ENCODE measurements at regions not wholly inside any gene's neighbourhood (a gene's known extent, or its start where the extent isn't known, plus 50 kb on each side); places are given as distances from the start of the nearest gene placed in this dataset.

- H3K27ac ChIP-seq (ENCODE audit: low read length): no peak overlapping the region
- H2AFZ ChIP-seq (ENCODE audit: low read depth, low read length): no peak overlapping the region
- H3K9me2 ChIP-seq (ENCODE audit: insufficient read depth, low read length): no peaks in the 10 kb centered on the region
- no peak overlapping the region for H3K4me2 ChIP-seq (ENCODE audit: low read length)
- H3K9ac ChIP-seq (ENCODE audit: low read length): no peak overlapping the region
- no peaks in the 10 kb centered on the region for H4K20me1 ChIP-seq (ENCODE audit: insufficient read depth)
- TF ChIP-seq POLR2AphosphoS5 (IDR thresholded peaks at IDR 0.05): no peak
- no peak for TF ChIP-seq EZH2 (IDR thresholded peaks at IDR 0.05; ENCODE audit: borderline replicate concordance, insufficient read depth, low read length, poor library complexity, severe bottlenecking)
- TF ChIP-seq, protein P1, sequence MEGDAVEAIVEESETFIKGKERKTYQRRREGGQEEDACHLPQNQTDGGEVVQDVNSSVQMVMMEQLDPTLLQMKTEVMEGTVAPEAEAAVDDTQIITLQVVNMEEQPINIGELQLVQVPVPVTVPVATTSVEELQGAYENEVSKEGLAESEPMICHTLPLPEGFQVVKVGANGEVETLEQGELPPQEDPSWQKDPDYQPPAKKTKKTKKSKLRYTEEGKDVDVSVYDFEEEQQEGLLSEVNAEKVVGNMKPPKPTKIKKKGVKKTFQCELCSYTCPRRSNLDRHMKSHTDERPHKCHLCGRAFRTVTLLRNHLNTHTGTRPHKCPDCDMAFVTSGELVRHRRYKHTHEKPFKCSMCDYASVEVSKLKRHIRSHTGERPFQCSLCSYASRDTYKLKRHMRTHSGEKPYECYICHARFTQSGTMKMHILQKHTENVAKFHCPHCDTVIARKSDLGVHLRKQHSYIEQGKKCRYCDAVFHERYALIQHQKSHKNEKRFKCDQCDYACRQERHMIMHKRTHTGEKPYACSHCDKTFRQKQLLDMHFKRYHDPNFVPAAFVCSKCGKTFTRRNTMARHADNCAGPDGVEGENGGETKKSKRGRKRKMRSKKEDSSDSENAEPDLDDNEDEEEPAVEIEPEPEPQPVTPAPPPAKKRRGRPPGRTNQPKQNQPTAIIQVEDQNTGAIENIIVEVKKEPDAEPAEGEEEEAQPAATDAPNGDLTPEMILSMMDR (IDR thresholded peaks at IDR 0.05; ENCODE audit: poor library complexity, severe bottlenecking): no peak
- no peak for TF ChIP-seq REST (IDR thresholded peaks at IDR 0.05; ENCODE audit: borderline replicate concordance)
- no peak for TF ChIP-seq TAF1 (IDR thresholded peaks at IDR 0.05; ENCODE audit: low read depth)
- TF ChIP-seq EP300 (conservative IDR thresholded peaks at IDR 0.05; ENCODE audit: poor library complexity, severe bottlenecking): no peak
- no peak for TF ChIP-seq SMC3 (conservative IDR thresholded peaks at IDR 0.05; ENCODE audit: poor library complexity)
- TF ChIP-seq MXI1 (conservative IDR thresholded peaks at IDR 0.05; ENCODE audit: poor library complexity, severe bottlenecking): no peak
- H3K9me3 ChIP-seq (ENCODE audit: low read length): no peaks in the 10 kb centered on the region
- no peak overlapping the region for H3K4me3 ChIP-seq (ENCODE audit: low read length)
- H3F3A ChIP-seq (ENCODE audit: insufficient read depth, low read length, poor library complexity, severe bottlenecking): no peaks in the 10 kb centered on the region
- no peaks in the 10 kb centered on the region for H3K36me3 ChIP-seq (ENCODE audit: insufficient read depth, low read length)
- H3K79me2 ChIP-seq (replicated peaks; ENCODE audit: insufficient read depth, low read length): no peaks in the 10 kb centered on the region
- H3K27me3 ChIP-seq (ENCODE audit: insufficient read depth, low read depth, low read length): no peaks in the 10 kb centered on the region
These were observed 64.4 kb upstream of the BMP2 start for GRCh38 chr20:6703047-6703446.

DNA sequence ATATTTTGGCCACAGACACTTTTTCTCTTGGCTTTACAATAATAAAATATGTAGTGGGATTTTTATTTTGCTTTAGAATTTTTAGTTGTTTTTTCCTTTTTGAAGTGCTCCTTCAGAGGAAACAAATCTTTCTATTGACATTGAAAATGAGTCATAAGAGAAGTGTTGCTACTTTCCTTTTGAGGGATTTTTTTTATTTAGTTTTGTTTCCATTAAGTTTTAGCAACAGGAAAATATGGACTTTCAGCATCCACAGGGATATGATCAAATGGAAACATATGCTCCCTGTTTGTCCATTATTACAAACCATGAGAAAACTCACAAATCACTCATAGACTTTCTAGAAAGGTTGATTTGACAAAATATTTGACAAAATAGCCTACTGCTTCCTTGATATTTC lies 65.3 kb upstream of the BMP2 start:
- H2AFZ ChIP-seq (ENCODE audit: low read depth, low read length): no peak overlapping the region
- no peaks in the 10 kb centered on the region for H3K9me3 ChIP-seq (ENCODE audit: low read length)
- H3K79me2 ChIP-seq (replicated peaks; ENCODE audit: insufficient read depth, low read length): no peaks in the 10 kb centered on the region

More for the DNA sequence above, 65.3 kb upstream of the BMP2 start:
- Histone ChIP-seq H3F3A (ENCODE audit: insufficient read depth, low read length, poor library complexity, severe bottlenecking) (no peaks in the 10 kb centered on the region), H3K9ac (ENCODE audit: low read length) (no peak overlapping the region), H3K27ac (ENCODE audit: low read length) (no peak overlapping the region), H3K4me3 (ENCODE audit: low read length) (no peak overlapping the region), H3K9me2 (ENCODE audit: insufficient read depth, low read length) (no peaks in the 10 kb centered on the region), H3K4me2 (ENCODE audit: low read length) (no peak overlapping the region), H4K20me1 (ENCODE audit: insufficient read depth) (no peaks in the 10 kb centered on the region), H3K27me3 (ENCODE audit: insufficient read depth, low read depth, low read length) (no peaks in the 10 kb centered on the region), H3K36me3 (ENCODE audit: insufficient read depth, low read length) (no peaks in the 10 kb centered on the region)
- TF ChIP-seq MXI1 (conservative IDR thresholded peaks at IDR 0.05; ENCODE audit: poor library complexity, severe bottlenecking) (no peak), EP300 (conservative IDR thresholded peaks at IDR 0.05; ENCODE audit: poor library complexity, severe bottlenecking) (no peak), SMC3 (conservative IDR thresholded peaks at IDR 0.05; ENCODE audit: poor library complexity) (no peak), POLR2AphosphoS5 (IDR thresholded peaks at IDR 0.05) (no peak), RAD21 (conservative IDR thresholded peaks at IDR 0.05) (no peak), REST (IDR thresholded peaks at IDR 0.05; ENCODE audit: borderline replicate concordance) (no peak), TAF1 (IDR thresholded peaks at IDR 0.05; ENCODE audit: low read depth) (no peak), EZH2 (IDR thresholded peaks at IDR 0.05; ENCODE audit: borderline replicate concordance, insufficient read depth, low read length, poor library complexity, severe bottlenecking) (no peak)
- TF ChIP-seq, protein P1 (IDR thresholded peaks at IDR 0.05; ENCODE audit: poor library complexity, severe bottlenecking): no peak
